Calu3 (cell line): ENCODE measurements at regions not wholly inside any gene's neighbourhood (a gene's known extent, or its start where the extent isn't known, plus 50 kb on each side); places are given as distances from the start of the nearest gene placed in this dataset.

Source experiments
- BruUV-seq: library from RNA; stranded (reverse); fragments of 400-500 nt; replicated peaks from 2 replicates; lab custom pipeline; 2021; lab: Mats Ljungman, UMichigan
- CTCF ChIA-PET: fragments of 300-600 bp; sonication (Branson Sonifier 250); formaldehyde crosslinking; loops from one replicate; lab custom pipeline; 2022; ENCODE audit warnings: antibody characterized with exemption; lab: Charles Lee
- DNase-seq: peaks from one replicate; pipeline ENCODE4 v3.0.0; 2022
- H3K27ac Mint-ChIP-seq: one replicate; pipeline ENCODE4 v1.8.0; 2022; ENCODE audit warnings: mixed read lengths; ENCODE audit not compliant: unreplicated experiment
- H3K27me3 Mint-ChIP-seq: one replicate; pipeline ENCODE4 v1.8.0; 2022; ENCODE audit warnings: mixed read lengths; ENCODE audit not compliant: unreplicated experiment
- H3K36me3 Mint-ChIP-seq: one replicate; pipeline ENCODE4 v1.8.0; 2022; ENCODE audit warnings: mild to moderate bottlenecking, moderate library complexity, mixed read lengths; ENCODE audit not compliant: insufficient read depth, unreplicated experiment
- H3K4me1 Mint-ChIP-seq: one replicate; pipeline ENCODE4 v1.8.0; 2022; ENCODE audit warnings: mild to moderate bottlenecking, low read depth, mixed read lengths; ENCODE audit not compliant: unreplicated experiment
- H3K4me3 Mint-ChIP-seq: one replicate; pipeline ENCODE4 v1.8.0; 2022; ENCODE audit warnings: mild to moderate bottlenecking, low read depth, moderate library complexity, mixed read lengths; ENCODE audit not compliant: unreplicated experiment
- H3K9me3 Mint-ChIP-seq: one replicate; pipeline ENCODE4 v1.8.0; 2022; ENCODE audit warnings: low read depth, mixed read lengths; ENCODE audit not compliant: unreplicated experiment
- CTCF ChIP-seq: fragments of 200-600 bp; IDR thresholded peaks from one replicate; pipeline ENCODE4 v1.8.0; 2022; ENCODE audit warnings: antibody characterized with exemption; ENCODE audit not compliant: unreplicated experiment
- intact Hi-C: fragments of 100-400 bp; cut with micrococcal nuclease; formaldehyde crosslinking; loops from one replicate; pipeline ENCODE4 v1.10.0; 2022; ENCODE audit not compliant: unreplicated experiment

DNA sequence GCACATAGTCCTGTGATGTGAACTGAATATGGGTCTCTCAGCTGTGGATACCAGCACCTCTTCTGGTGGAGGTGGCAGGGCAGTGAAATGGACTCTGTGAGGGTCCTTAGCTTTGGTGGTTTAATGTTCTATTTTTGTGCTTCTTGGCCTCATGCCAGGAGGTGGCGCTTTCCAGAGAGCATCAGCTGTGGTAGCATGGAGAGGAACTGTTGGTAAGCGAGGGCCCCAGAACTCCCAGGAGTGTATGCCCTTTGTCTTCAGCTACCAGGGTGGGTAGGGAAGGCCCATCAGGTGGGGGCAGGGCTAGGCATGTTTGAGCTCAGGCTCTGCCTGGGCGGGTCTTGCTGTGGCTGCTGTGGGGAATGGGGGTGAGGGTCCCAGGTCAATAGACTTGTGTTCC, 241.7 kb downstream of the AEBP2 start:
- no peak for DNase-seq
- Mint-ChIP-seq H3K27me3 (no peaks in the 10 kb centered on the region), H3K4me3 (no peak overlapping the region), H3K36me3 (no peaks in the 10 kb centered on the region), H3K4me1 (peaks cover 10% of the 10 kb centered on the region), H3K27ac (no peak overlapping the region), H3K9me3 (no peaks in the 10 kb centered on the region)
- BruUV-seq: no TSS peak
- CTCF ChIA-PET: interaction anchor here (0.6 kb wide), 1 partner anchor 62 kb away, joined by 3 read pairs; no protein-coding TSS in a partner anchor
- no peak for TF ChIP-seq CTCF
- intact Hi-C loops: no loop called here

GRCh38 chr12:19683178-19683927, 244.1 kb downstream of the AEBP2 start:
- intact Hi-C loops: no loop called here
- CTCF ChIA-PET: no interaction called here
- Mint-ChIP-seq H3K4me1 (peaks cover 13% of the 10 kb centered on the region), H3K9me3 (peaks cover under 1% of the 10 kb centered on the region), H3K4me3 (peak overlapping the region; percentile 47), H3K27me3 (no peaks in the 10 kb centered on the region), H3K27ac (peak overlapping the region; percentile 56), H3K36me3 (no peaks in the 10 kb centered on the region)
- TF ChIP-seq CTCF: no peak
- BruUV-seq: no TSS peak
- DNase-seq: no peak

DNA sequence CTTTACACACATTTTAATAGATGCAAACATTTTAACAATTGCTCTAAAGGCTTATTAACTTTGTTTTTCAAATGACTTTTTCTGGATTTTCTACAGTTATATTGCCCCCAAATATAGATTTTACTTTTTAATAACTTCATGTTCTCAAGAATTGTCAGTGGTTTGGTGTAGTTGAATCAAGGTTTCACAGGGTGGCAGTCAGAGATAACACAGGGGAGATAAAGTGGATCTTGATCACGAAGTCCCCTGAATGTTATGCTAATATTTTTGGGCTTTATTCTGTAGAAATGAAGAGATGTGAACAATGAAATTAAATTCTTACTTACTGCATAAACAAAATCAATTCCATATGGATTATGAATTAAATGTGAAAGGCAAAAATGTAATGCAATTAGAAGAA, 248.1 kb downstream of the AEBP2 start:
- DNase-seq: no peak
- intact Hi-C loops: no loop called here
- CTCF ChIA-PET: no interaction called here
- no peak for TF ChIP-seq CTCF
- no peaks in the 10 kb centered on the region for H3K27me3 Mint-ChIP-seq
- H3K9me3 Mint-ChIP-seq: peaks cover 3% of the 10 kb centered on the region
- H3K4me3 Mint-ChIP-seq: no peak overlapping the region
- peaks cover 33% of the 10 kb centered on the region for H3K4me1 Mint-ChIP-seq
- no peak overlapping the region for H3K27ac Mint-ChIP-seq
- H3K36me3 Mint-ChIP-seq: no peaks in the 10 kb centered on the region
- no TSS peak for BruUV-seq

DNA sequence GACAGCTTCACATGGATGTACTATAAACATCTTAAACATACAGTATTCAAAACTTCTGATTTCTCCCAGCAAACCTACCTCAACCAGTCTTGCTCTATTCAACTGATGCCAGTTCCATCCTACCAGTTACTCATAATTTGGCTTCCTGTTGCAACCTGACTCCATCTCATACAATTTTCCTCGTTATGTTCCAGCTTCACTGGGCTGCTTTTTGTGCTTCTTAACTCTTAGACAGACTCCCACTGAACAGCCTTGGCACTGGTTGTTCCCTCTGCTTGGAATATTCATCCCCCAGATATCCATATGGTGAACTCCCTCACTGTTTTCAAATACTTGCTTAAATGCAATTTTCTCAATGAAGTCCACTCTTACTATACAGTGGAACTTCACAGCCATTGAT, 249.2 kb downstream of the AEBP2 start:
- Mint-ChIP-seq H3K9me3 (peaks cover 3% of the 10 kb centered on the region), H3K36me3 (no peaks in the 10 kb centered on the region), H3K4me3 (no peak overlapping the region), H3K27me3 (no peaks in the 10 kb centered on the region), H3K4me1 (peaks cover 28% of the 10 kb centered on the region), H3K27ac (peak overlapping the region; percentile 45)
- DNase-seq: no peak
- CTCF ChIA-PET: interaction anchor here (1.3 kb wide), 1 partner anchor 332 kb away, joined by 3 read pairs; no protein-coding TSS in a partner anchor
- TF ChIP-seq CTCF: no peak
- BruUV-seq: no TSS peak
- intact Hi-C loops: no loop called here
